NB4 (cell line): ENCODE measurements at regions not wholly inside any gene's neighbourhood (a gene's known extent, or its start where the extent isn't known, plus 50 kb on each side); places are given as distances from the start of the nearest gene placed in this dataset.
A peak's percentile ranks its signal among the peaks of the same experiment; 100 is the strongest.

Source experiments
- DNase-seq: peaks from one replicate; pipeline ENCODE4 v3.0.0; 2010; ENCODE audit warnings: low read depth
- H3K4me3 ChIP-seq: one replicate; pipeline ENCODE4 v1.5.1; 2011; ENCODE audit warnings: mild to moderate bottlenecking, low read depth, low read length, moderate library complexity
- CTCF ChIP-seq: IDR thresholded peaks from one replicate; pipeline ENCODE4 v1.5.1; 2012; ENCODE audit warnings: low read depth, low read length
- MYC ChIP-seq: IDR thresholded peaks from 2 replicates; pipeline ENCODE4 v1.6.1; 2011; ENCODE audit warnings: low read depth, low read length
- POLR2A ChIP-seq: IDR thresholded peaks from 2 replicates; pipeline ENCODE4 v1.6.1; 2011; ENCODE audit warnings: mild to moderate bottlenecking; ENCODE audit not compliant: insufficient read length; ENCODE audit errors: extremely low read depth
- TF ChIP-seq, protein P1 (sequence below): IDR thresholded peaks from 2 replicates; pipeline ENCODE4 v1.6.1; 2011; ENCODE audit warnings: low read depth, low read length

GRCh38 chr3:153762411-153763235 lies 358.6 kb upstream of the ARHGEF26 start:
- no peak overlapping the region for H3K4me3 ChIP-seq
- TF ChIP-seq CTCF: no peak
- no peak for TF ChIP-seq MYC
- TF ChIP-seq POLR2A: no peak
- TF ChIP-seq, protein P1, sequence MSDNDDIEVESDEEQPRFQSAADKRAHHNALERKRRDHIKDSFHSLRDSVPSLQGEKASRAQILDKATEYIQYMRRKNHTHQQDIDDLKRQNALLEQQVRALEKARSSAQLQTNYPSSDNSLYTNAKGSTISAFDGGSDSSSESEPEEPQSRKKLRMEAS: no peak
- no peak for DNase-seq

- H3K4me3 ChIP-seq: no peak overlapping the region
- TF ChIP-seq MYC: no peak
- TF ChIP-seq, protein P1: no peak
- DNase-seq: no peak
These were observed 353.3 kb upstream of the ARHGEF26 start for GRCh38 chr3:153767601-153768560.

- TF ChIP-seq CTCF: peak; percentile 62
- TF ChIP-seq, protein P1: no peak
- no peak for TF ChIP-seq MYC
- peak; percentile 55 for DNase-seq
- H3K4me3 ChIP-seq: no peak overlapping the region
These were observed 352.4 kb upstream of the ARHGEF26 start for GRCh38 chr3:153768561-153769469.

DNA sequence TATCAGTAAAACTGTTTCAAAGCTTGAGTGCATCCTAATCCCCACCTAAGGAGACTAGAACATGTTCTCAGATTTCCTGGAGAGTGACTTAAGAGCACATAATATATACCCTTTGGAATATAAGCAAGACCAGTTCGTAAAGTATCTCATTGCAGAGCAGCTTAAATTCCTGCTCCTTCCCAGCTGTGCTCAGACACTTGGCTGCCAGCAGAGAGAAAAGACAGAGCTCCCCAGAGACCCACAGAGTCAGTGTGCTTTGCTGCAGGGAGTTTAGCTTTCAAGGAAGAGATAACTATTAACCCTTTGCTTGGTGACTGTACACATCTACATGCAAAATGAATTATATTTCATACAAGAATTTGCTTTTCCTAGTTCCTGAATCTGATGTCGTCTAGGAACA lies 338.1 kb upstream of the ARHGEF26 start:
- TF ChIP-seq, protein P1: no peak
- TF ChIP-seq POLR2A: no peak
- no peak for TF ChIP-seq MYC
- TF ChIP-seq CTCF: no peak
- no peak for DNase-seq
- no peak overlapping the region for H3K4me3 ChIP-seq

DNA sequence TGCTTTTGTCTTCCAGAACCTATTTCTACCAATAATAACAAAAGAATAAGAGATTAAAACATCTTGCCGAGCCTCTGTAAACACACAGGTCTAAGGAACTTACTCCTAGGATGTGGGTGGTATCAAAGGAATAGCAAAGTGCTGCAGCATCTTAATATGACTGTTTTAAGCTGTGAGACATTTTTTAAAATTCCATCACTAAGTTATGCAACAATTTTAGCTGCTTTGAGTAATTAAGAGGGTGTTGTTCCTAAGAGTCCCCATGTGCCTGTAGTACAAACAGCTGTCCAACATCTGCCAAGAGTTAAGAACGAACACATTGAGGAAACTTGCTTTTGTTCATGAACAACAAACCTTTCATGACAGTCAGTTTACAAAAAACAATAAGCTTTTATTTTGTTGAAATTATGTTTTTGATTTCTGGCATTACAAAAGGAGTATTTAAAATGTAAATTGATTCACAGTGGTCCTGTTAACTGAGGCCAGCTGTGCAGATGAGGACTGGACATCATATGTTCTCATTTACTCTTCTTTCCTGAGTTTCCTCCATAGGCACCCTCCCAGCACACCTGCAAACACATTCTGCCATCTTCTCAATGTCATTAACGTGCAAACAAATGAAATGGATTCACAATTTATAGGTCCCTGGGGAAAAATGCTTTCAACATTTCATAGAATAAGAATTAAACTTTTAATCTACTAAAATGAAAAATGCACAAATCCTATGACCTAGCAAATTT lies 337.3 kb upstream of the ARHGEF26 start:
- DNase-seq: no peak
- TF ChIP-seq CTCF (no peak), POLR2A (no peak), MYC (no peak)
- TF ChIP-seq, protein P1: no peak
- H3K4me3 ChIP-seq: no peak overlapping the region
